AG10803 (cell line): ENCODE measurements at regions not wholly inside any gene's neighbourhood (a gene's known extent, or its start where the extent isn't known, plus 50 kb on each side); places are given as distances from the start of the nearest gene placed in this dataset.

Experiments used
- DNase-seq: peaks from one replicate; pipeline ENCODE4 v3.0.0; 2010; ENCODE audit warnings: low read depth
- H3K4me3 ChIP-seq: 2 replicates; pipeline ENCODE4 v1.5.1; 2011; ENCODE audit warnings: mild to moderate bottlenecking, low read length, control low read depth
- CTCF ChIP-seq: conservative IDR thresholded peaks from 2 replicates; pipeline ENCODE4 v1.5.1; 2011; ENCODE audit warnings: mild to moderate bottlenecking, low read length, control low read depth, inconsistent platforms

- no peak for TF ChIP-seq CTCF
- DNase-seq = no peak
- no peak overlapping the region for H3K4me3 ChIP-seq
Measured at GRCh38 chr5:34497470-34497808, 158.7 kb upstream of the RAI14 start.

GRCh38 chr5:34498572-34498971 lies 157.6 kb upstream of the RAI14 start:
- H3K4me3 ChIP-seq = no peak overlapping the region
- DNase-seq = no peak
- TF ChIP-seq CTCF = no peak

- H3K4me3 ChIP-seq = no peak overlapping the region
- TF ChIP-seq CTCF = no peak
- DNase-seq = peak; percentile 82
Measured at GRCh38 chr5:34499001-34499734, 157.0 kb upstream of the RAI14 start.

- DNase-seq = no peak
- H3K4me3 ChIP-seq = no peak overlapping the region
- TF ChIP-seq CTCF = no peak
Measured at GRCh38 chr5:34500236-34500847, 155.8 kb upstream of the RAI14 start.

GRCh38 chr5:34501016-34501415 lies 155.1 kb upstream of the RAI14 start:
- no peak overlapping the region for H3K4me3 ChIP-seq
- no peak for DNase-seq
- TF ChIP-seq CTCF = no peak

GRCh38 chr5:34501840-34502239 lies 154.3 kb upstream of the RAI14 start:
- no peak overlapping the region for H3K4me3 ChIP-seq
- no peak for TF ChIP-seq CTCF
- DNase-seq = no peak

GRCh38 chr5:34502581-34502980 lies 153.5 kb upstream of the RAI14 start:
- no peak overlapping the region for H3K4me3 ChIP-seq
- TF ChIP-seq CTCF = no peak
- no peak for DNase-seq
